DND-41 (cell line): ENCODE measurements at regions not wholly inside any gene's neighbourhood (a gene's known extent, or its start where the extent isn't known, plus 50 kb on each side); places are given as distances from the start of the nearest gene placed in this dataset.

Source experiments
- EZH2 ChIP-seq: IDR thresholded peaks from 3 replicates; pipeline ENCODE4 v1.6.1; 2012; ENCODE audit warnings: borderline replicate concordance, low read depth, mild to moderate bottlenecking, moderate library complexity, low read length, inconsistent platforms; ENCODE audit not compliant: severe bottlenecking
- TF ChIP-seq, protein P1 (sequence below): IDR thresholded peaks from 2 replicates; pipeline ENCODE4 v1.5.1; 2012; ENCODE audit warnings: borderline replicate concordance, low read length, moderate library complexity, mild to moderate bottlenecking; ENCODE audit not compliant: poor library complexity, severe bottlenecking; ENCODE audit errors: extremely low read depth

- TF ChIP-seq, protein P1, sequence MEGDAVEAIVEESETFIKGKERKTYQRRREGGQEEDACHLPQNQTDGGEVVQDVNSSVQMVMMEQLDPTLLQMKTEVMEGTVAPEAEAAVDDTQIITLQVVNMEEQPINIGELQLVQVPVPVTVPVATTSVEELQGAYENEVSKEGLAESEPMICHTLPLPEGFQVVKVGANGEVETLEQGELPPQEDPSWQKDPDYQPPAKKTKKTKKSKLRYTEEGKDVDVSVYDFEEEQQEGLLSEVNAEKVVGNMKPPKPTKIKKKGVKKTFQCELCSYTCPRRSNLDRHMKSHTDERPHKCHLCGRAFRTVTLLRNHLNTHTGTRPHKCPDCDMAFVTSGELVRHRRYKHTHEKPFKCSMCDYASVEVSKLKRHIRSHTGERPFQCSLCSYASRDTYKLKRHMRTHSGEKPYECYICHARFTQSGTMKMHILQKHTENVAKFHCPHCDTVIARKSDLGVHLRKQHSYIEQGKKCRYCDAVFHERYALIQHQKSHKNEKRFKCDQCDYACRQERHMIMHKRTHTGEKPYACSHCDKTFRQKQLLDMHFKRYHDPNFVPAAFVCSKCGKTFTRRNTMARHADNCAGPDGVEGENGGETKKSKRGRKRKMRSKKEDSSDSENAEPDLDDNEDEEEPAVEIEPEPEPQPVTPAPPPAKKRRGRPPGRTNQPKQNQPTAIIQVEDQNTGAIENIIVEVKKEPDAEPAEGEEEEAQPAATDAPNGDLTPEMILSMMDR = no peak
- TF ChIP-seq EZH2 = no peak
Measured at GRCh38 chr3:72338942-72339669, 509.1 kb downstream of the SHQ1 start.
